ENCODE measurements at regions not wholly inside any gene's neighbourhood (a gene's known extent, or its start where the extent isn't known, plus 50 kb on each side); places are given as distances from the start of the nearest gene placed in this dataset.

- H2BK20ac ChIP-seq (ENCODE audit: low read depth, low read length) = no peak overlapping the region
- no TSS peak for BruUV-seq (replicated peaks)
- CTCF ChIA-PET = no interaction called here
These were observed 286.1 kb upstream of the MAD2L1 start for GRCh38 chr4:120352739-120353138.

More at GRCh38 chr4:120352739-120353138, 286.1 kb upstream of the MAD2L1 start:
- Histone ChIP-seq H3K36me3 (ENCODE audit: control insufficient read depth, insufficient read depth, low read length) (no peaks in the 10 kb centered on the region), H2BK5ac (ENCODE audit: low read depth, low read length, poor library complexity, severe bottlenecking) (no peak overlapping the region), H4K20me1 (ENCODE audit: insufficient read depth, low read length) (no peaks in the 10 kb centered on the region), H3K56ac (ENCODE audit: extremely low read depth, insufficient read depth, low read length) (no peak overlapping the region), H2BK15ac (ENCODE audit: low read depth, low read length) (no peak overlapping the region), H2AK5ac (ENCODE audit: low read depth, low read length) (no peak overlapping the region), H3K9me3 (ENCODE audit: control insufficient read depth, insufficient read depth, low read length) (no peaks in the 10 kb centered on the region), H3K79me1 (ENCODE audit: low read depth in 1 of 2, low read length in 2 of 2) (no peaks in the 10 kb centered on the region), H2BK120ac (ENCODE audit: low read depth, low read length) (no peak overlapping the region), H3K27me3 (ENCODE audit: control insufficient read depth, insufficient read depth, low read length) (no peaks in the 10 kb centered on the region), H3K18ac (ENCODE audit: low read depth, low read length) (no peak overlapping the region), H3K9ac (ENCODE audit: low read depth, low read length) (no peak overlapping the region), H2AK9ac (replicated peaks; ENCODE audit: low read depth, low read length, poor library complexity) (no peak overlapping the region), H3K4me2 (ENCODE audit: low read depth, low read length) (no peak overlapping the region), H3K4me1 (ENCODE audit: control insufficient read depth, insufficient read depth, low read length) (no peaks in the 10 kb centered on the region), H3K23ac (ENCODE audit: low read depth, low read length) (no peak overlapping the region), H3K14ac (replicated peaks; ENCODE audit: low read depth, low read length) (no peak overlapping the region), H3K27ac (ENCODE audit: insufficient read depth, low read length) (no peak overlapping the region), H4K5ac (ENCODE audit: low read depth, low read length) (no peak overlapping the region), H4K91ac (ENCODE audit: insufficient read depth, low read depth, low read length) (no peak overlapping the region), H2AFZ (replicated peaks; ENCODE audit: low read length, poor library complexity) (no peak overlapping the region), H3K4ac (ENCODE audit: low read depth, low read length) (no peak overlapping the region), H4K8ac (ENCODE audit: low read depth in 2 of 2, low read length in 2 of 2) (no peak overlapping the region), H3K9me1 (ENCODE audit: insufficient read depth, low read length) (no peaks in the 10 kb centered on the region), H3K4me3 (ENCODE audit: insufficient read depth, low read depth, low read length) (no peak overlapping the region)
- POLR2A ChIA-PET (ENCODE audit: unreplicated experiment) = no interaction called here
- no CpG with 5 or more reads among the region's 1 CpG for WGBS, 2 experiments (ENCODE audit: extremely low coverage in 2 of 2, insufficient read length in 1 of 2)
- no peak for DNase-seq
- in situ Hi-C loops (cut with MboI; ENCODE audit: low sequenced_read_pairs) (no loop called here), intact Hi-C loops (cut with micrococcal nuclease) (no loop called here), dilution Hi-C loops (cut with HindIII; ENCODE audit: low sequenced_read_pairs, unreplicated experiment) (no loop called here)
- no peak for TF ChIP-seq BHLHE40 (IDR thresholded peaks at IDR 0.05; ENCODE audit: low read depth, low read length)
- no peak for TF ChIP-seq ELK1 (IDR thresholded peaks at IDR 0.05; ENCODE audit: borderline replicate concordance, low read depth, low read length)
- no peak for TF ChIP-seq USF2 (IDR thresholded peaks at IDR 0.05; ENCODE audit: low read depth, low read length)
- TF ChIP-seq SMC3 (IDR thresholded peaks at IDR 0.05; ENCODE audit: low read depth, low read length) = no peak
- TF ChIP-seq CEBPB (IDR thresholded peaks at IDR 0.05; ENCODE audit: low read depth, low read length) = no peak
- TF ChIP-seq RCOR1 (IDR thresholded peaks at IDR 0.05; ENCODE audit: insufficient replicate concordance, low read length) = no peak
- no peak for TF ChIP-seq NFE2L2 (IDR thresholded peaks at IDR 0.05; ENCODE audit: low read depth, low read length)
- TF ChIP-seq MXI1 (IDR thresholded peaks at IDR 0.05; ENCODE audit: borderline replicate concordance, low read depth, low read length) = no peak
- no peak for TF ChIP-seq RAD21 (IDR thresholded peaks at IDR 0.05; ENCODE audit: low read length)
- no peak for TF ChIP-seq POLR2A (IDR thresholded peaks at IDR 0.05; ENCODE audit: low read depth, low read length)
- no peak for TF ChIP-seq FOS (IDR thresholded peaks at IDR 0.05; ENCODE audit: low read depth, low read length)
- no peak for TF ChIP-seq MAZ (IDR thresholded peaks at IDR 0.05; ENCODE audit: borderline replicate concordance, low read depth, low read length)
- ATAC-seq (ENCODE audit: low read depth) = no peak

All from IMR-90 (cell line).